NCI-H146 (cell line): ENCODE measurements at regions not wholly inside any gene's neighbourhood (a gene's known extent, or its start where the extent isn't known, plus 50 kb on each side); places are given as distances from the start of the nearest gene placed in this dataset.
"Not testable (repeated sequence)": the region's sequence is repeated elsewhere in the genome, so short reads cannot be mapped to it uniquely, and the experiment has no call there.

ENCODE experiments used
- DNase-seq: peaks from one replicate; lab custom pipeline; 2025; lab: John Stamatoyannopoulos, UW

DNA sequence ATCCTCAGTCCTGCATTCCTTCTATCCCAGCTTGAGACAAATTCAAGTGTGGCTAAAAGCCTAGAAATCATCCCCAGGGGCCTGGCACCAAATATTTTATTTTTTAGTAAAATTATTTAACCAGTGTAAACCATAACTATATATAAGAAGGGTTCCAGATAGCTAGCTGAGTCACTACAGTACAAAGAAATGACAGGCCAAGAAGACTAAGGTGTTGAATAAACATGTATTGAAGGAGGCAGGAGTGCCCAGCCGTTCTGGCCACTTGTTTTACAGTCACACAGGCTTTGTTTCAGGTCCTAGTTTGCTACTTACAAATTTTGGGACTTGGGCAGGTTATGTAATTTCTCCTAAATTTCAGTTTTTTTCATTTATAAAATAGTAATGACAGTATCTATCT, 225.9 kb upstream of the PITX2 start:
- no peak for DNase-seq

DNA sequence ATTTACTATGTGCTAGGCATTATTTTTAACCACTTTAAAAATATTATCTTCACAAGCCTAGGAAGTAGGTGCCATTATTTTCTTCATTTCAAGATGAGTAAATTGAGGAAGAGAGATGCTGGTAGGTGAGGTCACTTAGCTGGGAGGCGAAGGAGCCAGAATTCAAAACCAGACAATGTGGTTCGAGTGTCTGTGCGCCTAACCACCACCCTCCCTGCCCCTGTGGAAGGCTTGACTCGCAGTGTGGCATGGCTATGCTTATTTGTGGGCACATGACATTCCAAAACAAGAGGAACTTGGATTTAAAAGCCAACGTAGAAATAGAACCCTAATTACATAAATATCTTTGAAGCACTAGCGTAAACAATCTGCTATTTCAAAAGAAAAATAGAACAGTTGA, 226.6 kb upstream of the PITX2 start:
- DNase-seq = no peak

DNA sequence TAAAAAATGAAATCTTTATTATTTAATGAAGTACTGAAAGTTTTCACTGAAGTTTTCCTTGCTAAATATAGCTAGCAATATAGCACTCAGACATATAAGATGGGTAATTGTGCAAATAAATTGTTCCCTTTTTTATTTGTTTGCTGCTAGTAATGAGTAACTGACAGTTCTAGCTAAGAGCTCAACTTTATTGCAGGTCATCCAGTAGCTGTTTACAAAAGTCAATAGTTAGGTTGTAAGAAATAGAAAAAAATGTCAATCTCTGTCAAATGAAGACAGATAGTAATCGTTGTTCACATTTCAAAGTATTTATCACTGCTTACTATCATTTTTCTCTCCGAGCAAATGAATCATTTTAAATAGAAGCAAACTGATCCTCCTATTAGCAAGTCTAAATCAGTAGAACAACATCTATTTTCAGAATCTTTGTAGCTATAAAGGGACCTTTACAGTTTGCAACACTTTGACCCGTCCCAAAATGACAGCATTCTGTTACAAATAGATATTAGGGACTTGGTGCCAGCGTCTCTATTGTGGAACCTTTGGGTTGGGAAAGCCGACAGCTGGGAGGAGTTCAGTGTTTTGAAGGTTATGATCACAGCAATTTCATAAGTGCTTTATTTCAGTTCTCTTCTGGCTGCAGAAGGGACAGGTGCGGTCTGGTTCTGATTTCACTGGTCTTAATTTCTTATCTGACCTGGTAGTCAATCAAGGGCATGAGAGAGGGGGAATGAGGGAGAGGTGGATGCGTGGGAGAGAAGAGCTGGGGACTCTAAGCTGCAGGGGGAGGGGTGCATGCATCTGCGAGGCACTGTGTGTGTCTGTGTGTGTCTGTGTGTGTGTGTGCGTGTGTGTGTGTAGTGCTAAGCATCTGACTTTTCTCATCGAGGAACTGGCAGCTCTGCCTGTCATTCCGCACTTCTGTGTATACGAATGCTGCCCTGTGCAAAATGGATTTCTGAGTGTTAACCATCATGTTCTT, 227.9 kb upstream of the PITX2 start:
- no peak for DNase-seq

DNA sequence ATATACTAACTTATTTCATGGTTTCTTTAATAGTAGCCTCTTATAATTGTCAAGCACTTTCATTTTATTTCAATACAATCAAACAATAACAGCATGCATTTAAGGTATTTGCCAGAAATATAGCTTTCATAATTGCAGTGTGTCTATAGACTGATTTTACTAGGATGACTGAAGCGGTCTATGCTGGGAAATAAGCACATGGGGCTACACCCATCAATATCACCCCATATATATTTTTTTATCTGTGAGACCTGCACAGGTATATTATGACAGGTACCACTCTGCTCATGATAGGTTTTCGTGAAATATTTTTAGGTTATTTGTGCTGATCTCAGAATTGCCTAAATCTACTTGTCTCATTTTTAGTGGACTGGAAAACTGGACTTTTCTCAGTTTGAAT, 229.1 kb upstream of the PITX2 start:
- DNase-seq = no peak

DNA sequence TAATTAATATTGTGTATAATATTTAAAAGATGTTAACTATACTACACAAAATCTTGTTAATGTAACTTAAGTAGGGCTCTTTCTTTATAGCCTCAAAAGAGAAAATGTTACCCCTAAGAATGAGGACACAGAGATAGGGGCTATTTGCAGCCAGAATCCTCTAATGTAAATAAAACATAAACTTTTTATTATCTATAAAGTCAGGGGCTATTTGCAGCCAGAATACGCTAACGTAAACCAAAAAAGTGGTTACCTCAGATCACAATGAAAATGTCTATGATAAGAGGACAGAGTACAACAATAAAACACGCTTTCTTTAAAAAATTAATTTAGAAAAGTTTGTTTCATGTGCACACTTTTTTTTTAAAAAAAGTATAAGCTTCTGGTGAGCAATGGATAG, 229.9 kb upstream of the PITX2 start:
- DNase-seq = no peak

DNA sequence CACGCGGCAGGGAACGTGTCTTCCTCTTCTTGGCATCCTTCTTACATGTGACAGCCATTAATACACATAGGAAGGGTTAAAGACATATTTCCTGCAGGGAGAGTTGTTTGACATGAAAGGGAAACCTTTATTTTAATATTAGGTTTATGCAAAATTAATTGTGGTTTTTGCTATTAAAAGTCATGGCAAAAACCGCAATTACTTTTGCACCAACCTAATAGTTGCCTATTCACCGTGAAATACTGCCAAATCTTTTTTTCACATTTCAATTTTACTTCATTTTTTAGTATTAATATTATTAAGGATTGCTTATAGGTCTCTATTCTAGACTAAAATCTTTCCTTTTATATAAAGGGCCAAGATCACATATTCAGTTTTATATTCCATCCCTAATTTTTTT, 230.4 kb upstream of the PITX2 start:
- DNase-seq = no peak

DNA sequence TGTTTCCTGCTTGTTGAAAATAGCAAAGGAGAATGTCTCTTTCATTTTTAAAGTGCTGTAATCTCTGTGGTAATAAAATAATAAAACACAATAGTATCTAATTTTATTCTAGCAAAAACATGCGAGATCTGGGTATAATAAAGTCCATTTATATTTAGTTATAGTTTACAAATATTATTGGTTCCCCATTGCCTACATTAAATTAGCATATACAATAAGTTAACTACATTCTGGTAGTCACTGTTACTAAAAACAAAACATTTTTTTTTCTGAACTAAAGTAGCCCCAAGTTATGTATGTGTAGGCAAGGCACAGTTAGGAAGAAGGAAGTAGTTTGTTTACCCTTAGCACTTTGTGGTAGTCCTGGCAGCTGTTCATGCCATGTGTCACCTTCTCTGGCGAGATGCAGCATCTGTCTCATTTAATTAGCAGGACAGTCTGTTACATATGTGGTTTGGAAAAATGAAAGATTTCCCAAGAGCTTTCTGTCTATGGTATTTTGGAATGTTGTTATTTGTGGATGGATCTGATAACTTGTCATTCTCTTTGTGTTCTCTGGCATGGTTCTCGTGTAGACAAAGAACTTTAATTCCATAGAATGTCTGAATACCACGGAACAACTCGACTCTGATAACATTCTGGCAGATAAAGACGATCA, 231.3 kb upstream of the PITX2 start:
- DNase-seq = no peak

DNA sequence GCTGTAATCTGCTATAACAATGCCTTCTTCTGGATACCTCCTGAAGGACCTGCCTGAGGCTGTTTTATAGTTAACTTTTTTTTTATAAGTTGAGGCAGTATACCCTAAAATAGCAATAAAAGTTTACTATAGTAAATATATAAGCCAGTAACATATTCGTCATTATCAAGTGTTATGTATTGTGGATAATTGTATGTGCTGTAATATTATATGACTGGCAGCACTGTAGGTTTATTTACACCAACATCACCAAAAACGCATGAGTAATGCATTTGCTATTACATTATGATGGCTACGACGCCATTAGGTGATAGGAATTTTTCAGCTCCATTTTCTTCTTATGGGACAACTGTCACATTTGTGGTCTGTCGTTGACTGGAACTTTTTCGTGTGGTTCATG, 237.2 kb upstream of the PITX2 start:
- DNase-seq = no peak

DNA sequence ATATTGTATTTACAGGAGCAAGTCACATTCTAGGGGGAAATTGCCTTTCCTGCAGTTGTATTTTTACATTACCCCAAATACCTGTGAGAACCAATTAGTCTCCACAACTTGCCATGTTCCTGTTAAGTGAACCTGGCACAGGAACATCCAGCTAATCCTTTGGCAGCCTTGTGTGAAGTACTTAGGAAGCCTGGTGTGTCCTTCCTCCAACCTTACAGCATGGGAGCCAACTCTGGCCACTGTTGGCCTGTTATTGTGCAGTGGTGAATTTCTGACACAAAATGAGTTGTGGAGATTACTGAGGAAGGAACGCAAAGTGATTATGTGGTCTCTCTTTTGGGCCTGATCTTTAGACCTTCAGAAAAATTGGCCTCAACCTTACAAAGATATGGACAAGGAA, 238.0 kb upstream of the PITX2 start:
- DNase-seq = no peak

DNA sequence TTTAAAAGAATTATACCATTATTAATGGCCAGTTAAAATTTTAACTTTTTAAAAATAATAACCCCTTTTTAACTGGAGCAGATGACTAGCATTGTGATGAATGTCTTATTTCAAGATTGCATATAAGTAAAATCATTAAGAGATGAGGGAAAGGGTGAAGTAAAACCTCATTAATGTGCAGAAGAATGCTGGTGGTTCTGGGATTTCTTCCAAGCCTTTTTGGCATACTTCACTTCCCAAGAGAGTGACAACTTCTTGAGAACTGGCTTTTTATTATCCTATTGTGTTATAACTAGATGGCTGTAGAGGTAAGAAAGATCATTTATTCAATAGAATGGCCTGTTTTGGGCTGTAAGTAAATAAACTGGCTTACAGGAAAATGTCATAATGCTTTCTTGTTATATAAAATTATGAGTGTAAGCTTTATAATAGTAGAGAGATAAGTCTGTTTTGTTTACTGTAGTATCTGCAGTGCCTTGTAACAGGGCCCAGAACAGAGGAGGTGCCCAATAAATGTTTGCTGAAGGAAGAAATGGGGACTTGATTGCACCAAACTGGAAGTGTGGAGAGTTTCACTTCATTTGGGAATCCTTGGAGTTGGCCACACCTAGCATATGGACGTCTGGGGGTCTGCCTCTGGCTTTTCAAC, 242.9 kb upstream of the PITX2 start:
- DNase-seq = no peak

DNA sequence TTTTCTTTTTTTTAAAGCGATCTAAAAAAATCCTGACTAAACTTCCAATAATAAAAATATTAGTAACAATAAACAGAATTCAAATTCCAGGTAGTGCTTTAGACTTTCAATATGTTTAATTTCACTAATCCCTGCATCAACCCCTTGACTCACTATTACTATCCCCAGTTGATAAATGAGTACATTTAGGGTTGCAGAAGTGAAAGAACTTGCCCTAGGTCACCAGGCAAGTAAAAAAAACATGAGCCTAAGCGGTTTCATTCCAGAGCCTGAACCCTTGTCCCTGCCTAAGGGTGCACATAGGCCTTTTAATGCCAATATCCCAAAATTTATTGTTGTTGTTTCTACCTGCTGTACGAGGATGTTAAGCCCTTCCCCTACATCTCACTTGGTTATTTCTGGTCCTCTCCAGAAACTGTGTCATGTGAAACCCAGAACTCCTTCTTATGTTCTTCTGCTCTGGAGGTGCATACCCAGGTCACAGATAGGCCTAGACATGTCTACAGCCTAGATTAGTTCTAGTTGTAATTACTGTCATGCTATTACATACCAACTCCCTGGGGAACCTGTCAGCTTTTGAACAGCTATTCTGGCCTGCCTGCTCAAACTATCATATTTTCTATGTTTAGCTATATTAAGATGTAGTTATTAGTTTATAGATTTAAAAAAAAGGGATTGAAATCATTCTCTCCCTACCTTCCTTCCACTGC, 244.5 kb upstream of the PITX2 start:
- DNase-seq = no peak

DNA sequence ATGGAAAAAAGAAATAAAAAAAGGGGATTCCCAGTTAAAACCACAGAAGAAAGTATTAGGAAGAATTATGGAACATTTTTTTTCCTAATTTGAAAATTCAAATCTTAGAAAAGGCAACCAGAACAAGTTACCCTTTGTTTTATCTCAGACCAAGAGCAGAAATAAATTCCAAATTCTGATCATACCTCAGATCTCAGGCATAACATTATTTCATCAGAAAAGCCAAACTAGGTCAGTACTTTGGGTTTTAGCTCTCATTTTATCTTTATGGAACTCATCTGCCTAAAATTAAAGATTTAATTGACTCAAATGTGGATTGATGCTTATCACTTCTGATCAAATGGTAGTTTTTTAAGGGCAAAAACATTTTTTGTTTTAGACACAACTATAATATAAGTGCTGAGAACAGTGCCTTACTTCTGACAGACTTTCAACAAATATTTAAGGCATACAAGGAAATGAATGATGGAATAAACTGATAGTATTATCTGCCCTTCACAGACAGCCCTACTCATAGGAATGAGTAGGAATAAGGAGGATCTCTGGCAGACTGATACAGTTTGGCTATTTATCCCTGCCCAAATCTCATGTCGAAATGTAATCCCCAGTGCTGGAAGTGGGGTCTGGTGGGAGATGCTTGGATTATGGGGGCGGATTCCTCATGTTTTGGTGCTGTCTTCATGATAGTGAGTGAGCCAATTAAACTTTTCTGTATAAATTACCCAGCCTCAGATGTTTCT, 245.3 kb upstream of the PITX2 start:
- no peak for DNase-seq

DNA sequence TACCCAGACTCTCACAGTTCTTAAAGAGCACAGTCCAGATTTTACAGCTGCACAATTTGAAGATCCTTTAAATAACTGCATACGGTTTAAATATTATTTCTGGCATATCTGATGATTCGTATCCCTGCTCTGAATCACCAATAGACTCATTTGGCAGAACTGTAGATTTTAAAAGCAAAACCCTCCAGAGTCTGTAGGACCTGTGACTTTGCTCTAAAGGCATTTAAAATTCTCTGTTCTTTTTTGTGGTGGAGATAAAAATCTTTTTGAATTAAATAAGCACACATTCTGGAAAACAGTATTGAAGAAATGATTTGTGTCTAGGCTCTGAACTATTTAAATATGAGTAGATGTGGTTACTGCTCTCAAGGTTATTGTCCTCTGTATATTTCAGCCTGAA, 246.2 kb upstream of the PITX2 start:
- DNase-seq = no peak

DNA sequence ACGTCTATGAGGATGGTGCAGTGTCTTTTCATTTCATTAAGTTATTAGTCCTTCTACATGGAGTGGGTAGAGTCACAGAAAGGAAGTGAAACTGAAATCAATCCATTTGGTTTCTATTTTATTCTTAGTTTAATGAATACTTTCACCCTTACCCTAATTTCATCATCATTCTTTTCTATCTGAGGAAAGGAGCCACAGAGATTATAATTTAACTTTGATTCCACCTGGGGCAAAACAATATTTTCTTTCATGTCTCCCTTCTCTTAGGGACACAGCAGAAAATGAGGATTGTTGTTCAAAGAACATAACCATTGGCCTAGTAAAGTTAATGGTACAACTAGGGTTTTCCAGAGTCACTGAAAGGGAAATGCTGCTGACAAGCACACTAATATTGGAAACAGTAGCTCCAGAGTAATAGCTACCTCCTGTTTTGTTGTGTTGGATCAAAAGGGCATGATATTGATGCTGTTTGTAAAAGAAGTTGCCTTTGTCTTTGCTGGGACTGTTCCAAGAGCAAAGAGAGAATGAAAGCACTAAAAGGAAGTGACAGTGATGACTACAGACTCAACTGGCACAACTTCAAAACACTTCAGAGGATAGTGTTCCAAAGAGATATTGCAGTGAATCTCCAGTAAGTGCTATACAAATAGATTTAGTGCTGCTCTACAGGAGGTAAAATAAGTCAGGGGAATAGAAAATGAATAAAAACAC, 247.1 kb upstream of the PITX2 start:
- DNase-seq = no peak

DNA sequence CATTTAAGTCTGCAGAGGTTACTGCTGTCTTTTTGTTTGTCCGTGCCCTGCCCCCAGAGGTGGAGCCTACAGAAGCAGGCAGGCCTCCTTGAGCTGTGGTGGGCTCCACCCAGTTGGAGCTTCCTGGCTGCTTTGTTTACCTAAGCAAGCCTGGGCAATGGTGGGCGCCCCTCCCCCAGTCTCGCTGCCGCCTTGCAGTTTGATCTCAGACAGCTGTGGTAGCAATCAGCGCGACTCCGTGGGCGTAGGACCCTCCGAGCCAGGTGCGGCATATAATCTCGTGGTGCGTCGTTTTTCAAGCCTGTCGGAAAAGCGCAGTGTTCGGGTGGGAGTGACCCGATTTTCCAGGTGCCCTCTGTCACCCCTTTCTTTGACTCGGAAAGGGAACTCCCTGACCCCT, 253.3 kb upstream of the PITX2 start:
- not testable (repeated sequence) for DNase-seq

DNA sequence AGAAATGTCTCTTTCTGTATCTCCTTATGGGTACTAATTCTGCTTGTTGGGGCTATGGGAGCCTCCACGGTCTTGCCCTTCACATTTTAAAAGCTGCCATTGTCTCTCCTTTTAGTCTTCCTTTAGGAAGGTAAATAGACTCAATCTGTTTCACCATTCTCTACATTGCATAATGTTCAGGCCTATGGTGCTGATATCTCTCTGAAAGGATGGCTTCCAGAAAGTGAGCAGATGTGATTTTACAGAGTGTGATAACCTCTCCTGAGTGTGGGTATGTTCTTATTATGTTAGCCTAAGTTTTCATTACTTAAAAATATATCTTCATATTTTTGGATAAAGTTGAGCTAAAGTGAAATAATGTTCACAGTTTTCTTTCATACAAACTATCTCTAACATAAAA, 254.0 kb upstream of the PITX2 start:
- DNase-seq = no peak

DNA sequence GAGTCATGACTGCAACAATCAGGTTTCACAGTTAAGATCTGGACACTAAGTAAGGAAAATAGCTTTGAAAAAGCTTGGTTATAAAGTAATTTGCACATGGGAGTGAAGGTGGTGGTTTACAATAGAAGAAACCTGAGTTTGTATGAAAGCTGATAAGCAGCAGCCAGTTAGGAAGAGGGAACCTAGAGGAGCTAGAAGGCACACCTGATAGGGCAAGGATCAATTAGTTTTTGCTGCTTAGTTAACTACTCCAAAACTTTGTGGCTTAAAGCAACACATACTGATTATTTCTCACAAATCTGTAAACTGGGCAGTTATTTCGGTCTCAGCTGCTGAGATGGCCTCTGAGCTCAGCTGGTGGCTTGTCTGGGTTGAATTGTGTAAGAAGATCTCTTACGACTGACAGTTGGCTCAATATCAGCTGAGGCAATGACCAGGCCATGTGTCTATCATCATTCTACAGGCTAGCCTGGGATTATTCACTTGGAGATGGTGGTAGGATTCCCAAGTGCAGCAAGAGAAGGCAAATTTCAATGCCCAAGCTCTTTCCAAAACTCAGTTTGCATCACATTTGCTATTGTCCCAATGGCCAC, 255.0 kb upstream of the PITX2 start:
- no peak for DNase-seq

DNA sequence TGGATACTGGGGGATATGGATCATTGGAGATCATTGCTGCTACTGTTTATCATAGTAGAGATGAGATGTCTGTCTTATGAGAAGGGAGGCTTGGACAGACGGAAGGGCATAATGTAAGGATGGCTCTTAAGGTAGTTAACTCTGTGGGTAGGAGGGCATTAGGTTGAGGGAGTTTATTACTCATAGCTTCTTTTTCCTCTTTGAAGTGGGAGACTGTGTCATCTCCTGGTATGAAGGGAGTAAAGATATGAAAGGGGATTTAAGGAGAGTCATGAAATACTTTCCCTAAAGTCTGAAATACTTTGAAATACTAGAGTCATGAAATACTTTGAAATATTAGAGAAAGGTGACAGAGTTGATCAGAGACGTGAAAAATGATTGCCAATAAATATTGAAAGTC, 255.5 kb upstream of the PITX2 start:
- no peak for DNase-seq

DNA sequence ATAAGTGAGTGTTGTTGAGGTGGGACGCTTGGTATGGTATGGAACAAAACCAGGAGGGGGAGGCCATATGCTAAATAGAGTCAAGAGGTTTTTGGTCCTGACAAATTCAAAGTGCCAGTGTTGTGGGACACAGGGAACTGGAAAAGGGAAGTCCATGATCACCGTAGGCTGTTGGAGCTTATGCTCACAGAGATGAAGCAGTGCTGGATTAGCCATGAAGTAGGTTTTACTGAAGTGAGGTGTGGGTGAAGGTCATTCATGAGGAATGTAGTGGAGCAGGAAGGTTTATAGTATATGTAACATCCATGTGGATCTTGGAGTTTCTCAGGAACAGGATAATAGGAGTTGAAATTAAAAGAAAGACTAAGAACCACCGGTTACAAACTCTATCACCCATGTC, 256.1 kb upstream of the PITX2 start:
- DNase-seq = no peak

DNA sequence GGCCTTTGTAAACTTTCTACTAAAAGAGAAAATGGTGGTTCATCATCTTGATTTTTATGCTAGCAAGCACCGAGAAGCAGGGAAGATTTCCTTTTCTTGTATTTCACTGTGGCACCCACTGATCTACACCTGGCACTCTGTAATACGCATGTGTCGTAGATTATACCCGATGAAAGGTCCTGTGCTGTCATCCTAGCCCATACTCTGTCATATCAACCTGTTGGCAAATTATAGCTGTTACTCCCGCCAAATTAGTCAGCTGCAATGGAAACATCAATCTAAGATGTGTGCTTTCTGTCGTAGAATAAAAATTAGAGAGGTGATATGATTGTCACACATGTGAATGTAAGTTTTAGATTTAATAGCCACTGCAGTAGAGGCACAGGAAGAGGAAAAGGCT, 263.4 kb upstream of the PITX2 start:
- no peak for DNase-seq

DNA sequence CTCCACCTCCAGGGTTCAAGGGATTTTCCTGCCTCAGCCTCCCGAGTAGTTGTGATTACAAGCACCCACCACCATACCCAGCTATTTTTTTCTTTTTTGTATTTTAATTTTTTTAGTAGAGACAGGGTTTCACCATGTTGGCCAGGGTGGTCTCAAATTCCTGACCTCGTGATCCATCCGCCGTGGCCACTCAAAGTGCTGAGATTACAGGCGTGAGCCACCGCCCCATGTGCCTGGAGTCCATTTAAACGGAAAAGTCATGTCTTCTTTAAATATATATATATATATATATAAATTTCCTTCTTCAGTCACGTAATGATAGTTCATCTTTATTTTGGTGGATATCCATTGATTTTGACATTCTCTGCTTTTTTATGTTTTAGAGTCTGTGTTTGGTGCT, 264.0 kb upstream of the PITX2 start:
- no peak for DNase-seq
